ENCODE measurements at regions not wholly inside any gene's neighbourhood (a gene's known extent, or its start where the extent isn't known, plus 50 kb on each side); places are given as distances from the start of the nearest gene placed in this dataset.
"Not testable (repeated sequence)": the region's sequence is repeated elsewhere in the genome, so short reads cannot be mapped to it uniquely, and the experiment has no call there.

DNA sequence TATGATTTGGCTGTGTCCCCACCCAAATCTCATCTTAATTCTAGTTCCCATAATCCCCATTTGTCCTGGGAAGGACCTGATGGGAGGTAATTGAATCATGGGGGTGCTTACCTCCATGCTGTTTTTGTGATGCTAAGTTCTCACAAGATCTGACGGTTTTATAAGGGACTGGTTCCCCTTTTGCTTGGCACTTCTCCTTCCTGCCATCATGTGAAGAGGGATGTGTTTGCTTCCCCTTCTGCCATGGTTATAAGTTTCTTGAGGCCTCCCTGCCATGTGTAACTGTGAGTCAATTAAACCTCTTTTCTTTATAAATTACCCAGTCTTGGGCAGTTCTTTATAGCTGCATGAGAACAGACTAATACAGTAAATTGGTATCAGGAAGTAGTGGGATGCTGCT is 114.1 kb downstream of the ZNF648 start:
- DNase-seq, result no peak

- DNase-seq, result peak; percentile 77
Observed at GRCh38 chr1:181936768-181937581, 124.5 kb downstream of the ZNF648 start.

DNA sequence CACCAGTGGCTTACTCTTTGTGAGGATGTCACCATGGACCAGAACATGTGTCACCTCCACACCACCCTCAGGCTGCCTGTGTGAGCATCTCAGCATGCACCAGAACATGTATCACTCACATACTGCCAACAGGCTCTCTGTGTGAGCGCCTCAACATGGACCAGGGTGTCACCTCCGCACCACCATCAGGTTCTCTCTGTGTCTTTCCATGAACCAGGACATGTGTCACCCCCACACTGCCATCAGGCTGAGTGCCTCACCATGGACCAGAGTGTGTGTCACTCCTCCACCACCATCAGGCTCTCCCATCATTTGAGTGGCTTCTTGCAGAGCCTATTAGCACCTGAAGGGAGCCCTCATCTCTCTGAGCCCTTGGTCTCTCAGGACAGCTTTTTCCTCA is 125.2 kb downstream of the ZNF648 start:
- DNase-seq, result no peak

- no peak for DNase-seq
Observed at GRCh38 chr1:181931873-181932272, 129.6 kb downstream of the ZNF648 start.

DNA sequence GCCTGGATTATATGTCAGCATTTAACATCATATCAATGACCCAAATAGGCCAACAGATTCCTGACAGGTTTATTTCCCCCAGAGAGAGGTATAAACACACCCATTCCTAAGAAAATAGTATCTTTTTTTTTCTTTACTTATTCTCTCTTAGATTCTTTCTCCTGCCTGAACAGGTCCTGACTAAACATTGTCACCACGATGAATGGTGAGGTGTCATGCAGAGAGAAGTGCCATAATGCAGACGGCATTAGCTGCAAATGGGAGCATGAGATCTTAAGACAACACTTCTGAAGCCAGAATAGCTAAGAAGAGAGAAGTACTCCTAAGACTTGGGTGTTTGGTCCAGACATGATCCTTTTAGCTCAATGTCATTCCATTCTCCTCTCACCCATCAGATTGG is 131.3 kb downstream of the ZNF648 start:
- no peak for DNase-seq

GRCh38 chr1:181926697-181927096 is 134.8 kb downstream of the ZNF648 start:
- no peak for DNase-seq

DNA sequence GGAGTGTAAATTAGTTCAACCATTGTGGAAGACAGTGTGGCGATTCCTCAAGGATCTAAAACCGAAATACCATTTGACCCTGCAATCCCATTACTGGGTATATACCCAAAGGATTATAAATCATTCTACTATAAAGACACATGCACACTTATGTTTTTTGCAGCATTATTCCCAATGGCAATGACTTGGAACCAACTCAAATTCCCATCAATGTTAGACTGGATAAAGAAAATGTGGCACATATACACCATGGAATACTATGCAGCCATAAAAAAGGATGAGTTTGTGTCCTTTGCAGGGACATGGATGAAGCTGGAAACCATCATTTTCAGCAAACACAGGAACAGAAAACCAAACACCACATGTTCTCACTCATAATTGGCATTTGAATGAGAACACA is 137.5 kb downstream of the ZNF648 start:
- DNase-seq, result not testable (repeated sequence)

DNA sequence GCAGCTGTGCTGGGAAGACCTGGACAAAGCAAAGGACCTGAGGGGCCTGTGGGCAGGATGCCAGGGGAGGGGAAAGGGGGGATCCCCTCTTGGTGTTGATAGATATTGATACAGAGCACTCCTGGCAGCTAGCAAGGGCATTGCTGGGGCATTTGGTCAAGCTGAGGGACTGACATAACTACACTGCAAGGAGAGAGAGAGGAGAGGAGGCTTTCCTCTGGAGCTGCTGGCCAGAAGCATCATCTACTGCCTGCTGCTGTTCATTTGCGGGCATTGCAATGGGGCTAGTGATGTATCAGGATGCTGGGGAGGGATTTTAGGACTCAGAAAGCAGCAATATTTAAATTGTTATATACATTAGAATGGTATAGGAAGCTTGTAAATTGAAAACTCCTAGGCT is 142.0 kb downstream of the ZNF648 start:
- DNase-seq, result no peak

- DNase-seq, result no peak
Observed at GRCh38 chr1:181918880-181919525, 142.5 kb downstream of the ZNF648 start.

- peak; percentile 84 for DNase-seq
Observed at GRCh38 chr1:181911715-181912114, 149.8 kb downstream of the ZNF648 start.

- DNase-seq, result no peak
Observed at GRCh38 chr1:181910905-181911304, 150.6 kb downstream of the ZNF648 start.

DNA sequence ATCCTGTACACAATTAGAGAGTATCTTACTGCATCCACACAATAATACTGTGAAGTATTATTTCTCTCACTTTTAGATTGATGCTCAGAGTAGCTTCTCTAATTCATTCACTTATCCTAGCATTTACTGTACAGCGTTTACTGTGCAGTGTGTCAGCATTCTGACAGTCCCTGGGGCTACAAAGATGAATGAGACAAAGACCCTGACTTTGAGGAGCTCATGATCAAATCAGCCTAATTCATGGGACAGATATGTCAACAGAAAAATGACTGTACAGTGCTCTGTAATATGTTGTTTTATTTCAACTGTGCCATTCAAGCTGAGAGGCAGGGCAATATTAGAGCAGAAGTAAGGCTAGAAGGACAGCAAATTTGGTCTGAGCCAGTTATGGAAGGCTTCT is 152.5 kb downstream of the ZNF648 start:
- no peak for DNase-seq

GRCh38 chr1:181906631-181907030 is 154.9 kb downstream of the ZNF648 start:
- DNase-seq, result no peak

GRCh38 chr1:181905944-181906597 is 155.4 kb downstream of the ZNF648 start:
- DNase-seq, result no peak

- DNase-seq, result no peak
Observed at GRCh38 chr1:181898773-181899172, 162.7 kb downstream of the ZNF648 start.

- no peak for DNase-seq
Observed at GRCh38 chr1:181896824-181897223, 164.7 kb downstream of the ZNF648 start.

GRCh38 chr1:181894439-181894859 is 167.1 kb downstream of the ZNF648 start:
- DNase-seq, result no peak

DNA sequence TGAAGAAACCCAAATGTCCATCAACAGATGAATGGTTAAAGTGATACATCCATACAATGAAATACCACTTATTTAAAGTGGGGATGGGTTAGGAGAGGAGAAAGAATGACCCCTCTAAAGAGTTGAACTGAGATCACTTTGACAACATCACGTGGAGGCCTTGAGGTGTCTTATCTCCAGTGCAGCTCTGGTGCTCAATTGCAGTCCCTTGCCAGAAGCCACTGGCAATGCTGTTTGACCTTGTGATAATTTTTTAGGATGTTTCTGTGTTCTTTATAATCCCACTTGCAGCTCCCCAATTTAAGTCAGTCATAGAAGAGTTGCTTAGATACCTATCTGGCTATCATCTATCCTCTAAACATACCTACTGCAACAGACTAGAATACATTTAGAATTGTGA is 167.6 kb downstream of the ZNF648 start:
- no peak for DNase-seq

DNA sequence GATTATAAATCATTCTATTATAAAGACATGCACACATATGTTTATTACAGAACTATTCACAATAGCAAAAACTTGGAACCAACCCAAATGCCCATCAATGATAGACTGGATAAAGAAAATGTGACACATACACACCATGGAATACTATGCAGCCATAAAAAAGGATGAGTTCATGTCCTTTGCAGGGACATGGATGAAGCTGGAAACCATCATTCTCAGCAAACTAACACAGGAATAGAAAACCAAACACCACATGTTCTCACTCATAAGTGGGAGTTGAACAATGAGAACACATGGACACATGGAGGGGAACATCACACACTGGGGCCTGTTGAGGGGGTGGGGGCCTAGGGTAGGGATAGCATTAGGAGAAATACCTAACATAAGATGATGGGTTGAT is 168.4 kb downstream of the ZNF648 start:
- not testable (repeated sequence) for DNase-seq

DNA sequence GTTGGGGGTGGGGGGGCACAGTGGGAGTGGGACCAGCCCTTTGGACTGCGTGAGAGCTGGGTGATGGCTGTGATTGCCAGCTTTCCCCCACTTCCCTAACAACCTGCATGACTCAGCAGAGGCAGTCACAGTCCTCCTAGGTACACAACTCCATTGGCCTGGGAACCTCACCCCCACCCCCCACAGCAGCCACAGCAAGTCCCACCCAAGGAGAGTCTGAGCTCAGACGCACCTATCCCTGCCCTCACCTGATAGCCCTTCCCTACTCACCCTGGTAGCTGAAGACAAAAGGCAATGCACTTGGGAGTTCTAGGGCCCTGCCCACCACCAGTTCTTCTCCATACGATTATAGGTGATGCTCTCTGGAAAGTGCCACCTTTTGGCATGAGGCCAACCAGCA is 188.9 kb downstream of the ZNF648 start:
- DNase-seq, result no peak

GRCh38 chr1:181863736-181864135 is 197.8 kb downstream of the ZNF648 start:
- no peak for DNase-seq

DNA sequence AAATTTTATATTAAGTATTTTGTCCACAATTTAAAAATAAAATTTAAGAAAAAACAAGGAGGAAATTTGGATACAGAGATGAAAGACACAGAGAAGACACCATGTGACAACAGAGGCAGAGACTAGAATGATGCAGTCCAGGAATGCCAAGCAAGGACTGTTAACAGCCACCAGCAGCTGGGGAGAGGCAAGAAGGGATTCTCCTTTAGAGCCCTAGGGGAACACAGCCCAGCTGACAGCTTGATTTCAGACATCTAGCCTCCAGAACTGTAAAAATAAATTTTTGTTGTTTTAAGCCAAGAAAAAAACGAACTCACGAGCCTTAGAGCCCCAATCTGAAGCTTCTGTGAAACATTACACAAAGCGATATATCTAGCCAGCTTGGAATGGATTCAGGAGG is 198.5 kb downstream of the ZNF648 start:
- no peak for DNase-seq

- no peak for DNase-seq
Observed at GRCh38 chr1:181858135-181858534, 203.4 kb downstream of the ZNF648 start.

All from NCI-H1048 (cell line).